Esophagus muscularis mucosa (tissue), 4 donors: ENCODE measurements at regions not wholly inside any gene's neighbourhood (a gene's known extent, or its start where the extent isn't known, plus 50 kb on each side); places are given as distances from the start of the nearest gene placed in this dataset.

Source experiments
- EP300 ChIP-seq: sonication (generic); formaldehyde crosslinking; IDR thresholded peaks from one replicate; pipeline ENCODE4 v1.6.1; 2017; ENCODE audit warnings: antibody characterized with exemption
- POLR2AphosphoS5 ChIP-seq, 2 donors: sonication (generic); formaldehyde crosslinking; IDR thresholded peaks; one replicate each; pipeline ENCODE4 v1.6.1; 2017; ENCODE audit warnings: antibody characterized with exemption in 2 of 2
- TF ChIP-seq, protein P1 (sequence below), 3 experiments: fragments of 200-600 bp in 2 of 3; fragments of 450-650 bp in 1 of 3; sonication (generic) in 2 of 3; IDR thresholded peaks; one replicate each; pipeline ENCODE4 v1.5.1; 2017 to 2019; ENCODE audit warnings: antibody characterized with exemption in 3 of 3, mild to moderate bottlenecking in 2 of 3, moderate library complexity in 1 of 3

- TF ChIP-seq, protein P1, sequence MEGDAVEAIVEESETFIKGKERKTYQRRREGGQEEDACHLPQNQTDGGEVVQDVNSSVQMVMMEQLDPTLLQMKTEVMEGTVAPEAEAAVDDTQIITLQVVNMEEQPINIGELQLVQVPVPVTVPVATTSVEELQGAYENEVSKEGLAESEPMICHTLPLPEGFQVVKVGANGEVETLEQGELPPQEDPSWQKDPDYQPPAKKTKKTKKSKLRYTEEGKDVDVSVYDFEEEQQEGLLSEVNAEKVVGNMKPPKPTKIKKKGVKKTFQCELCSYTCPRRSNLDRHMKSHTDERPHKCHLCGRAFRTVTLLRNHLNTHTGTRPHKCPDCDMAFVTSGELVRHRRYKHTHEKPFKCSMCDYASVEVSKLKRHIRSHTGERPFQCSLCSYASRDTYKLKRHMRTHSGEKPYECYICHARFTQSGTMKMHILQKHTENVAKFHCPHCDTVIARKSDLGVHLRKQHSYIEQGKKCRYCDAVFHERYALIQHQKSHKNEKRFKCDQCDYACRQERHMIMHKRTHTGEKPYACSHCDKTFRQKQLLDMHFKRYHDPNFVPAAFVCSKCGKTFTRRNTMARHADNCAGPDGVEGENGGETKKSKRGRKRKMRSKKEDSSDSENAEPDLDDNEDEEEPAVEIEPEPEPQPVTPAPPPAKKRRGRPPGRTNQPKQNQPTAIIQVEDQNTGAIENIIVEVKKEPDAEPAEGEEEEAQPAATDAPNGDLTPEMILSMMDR (IDR thresholded peaks at IDR 0.05): no peak
- TF ChIP-seq EP300 (no peak), POLR2AphosphoS5 (IDR thresholded peaks at IDR 0.05) (no peak)
Measured at GRCh38 chr16:86651013-86651627, 72.8 kb downstream of the FOXL1 start.
